HepG2 (cell line): ENCODE measurements at regions not wholly inside any gene's neighbourhood (a gene's known extent, or its start where the extent isn't known, plus 50 kb on each side); places are given as distances from the start of the nearest gene placed in this dataset.

Experiments
- ARNTL ChIP-seq: sonication (generic); formaldehyde crosslinking; IDR thresholded peaks from 2 replicates; pipeline ENCODE4 v1.4.0; 2020; ENCODE audit warnings: mild to moderate bottlenecking, missing genetic modification reagents
- ATAD3A ChIP-seq: sonication (generic); formaldehyde crosslinking; IDR thresholded peaks from 2 replicates; pipeline ENCODE4 v1.4.0; 2020; ENCODE audit warnings: missing genetic modification reagents
- BRD4 ChIP-seq: sonication (generic); formaldehyde crosslinking; IDR thresholded peaks from 2 replicates; pipeline ENCODE4 v1.4.0; 2020; ENCODE audit warnings: missing genetic modification reagents
- CBX5 ChIP-seq: sonication (generic); formaldehyde crosslinking; IDR thresholded peaks from 2 replicates; pipeline ENCODE4 v1.4.0; 2020; ENCODE audit warnings: missing genetic modification reagents, borderline replicate concordance
- GTF3A ChIP-seq: sonication (generic); formaldehyde crosslinking; conservative IDR thresholded peaks from 2 replicates; pipeline ENCODE4 v1.4.0; 2020; ENCODE audit warnings: mild to moderate bottlenecking, missing genetic modification reagents
- HNRNPH1 ChIP-seq: fragments of 200-400 bp; formaldehyde crosslinking; optimal IDR thresholded peaks from 2 replicates; pipeline ENCODE3; 2017; ENCODE audit warnings: mild to moderate bottlenecking, low read depth, low read length
- HNRNPL ChIP-seq: fragments of 200-400 bp; formaldehyde crosslinking; IDR thresholded peaks from 2 replicates; pipeline ENCODE4 v1.6.1; 2017; ENCODE audit warnings: mild to moderate bottlenecking, low read depth, low read length
- HOXD1 ChIP-seq: sonication (generic); formaldehyde crosslinking; IDR thresholded peaks from 2 replicates; pipeline ENCODE4 v1.5.0; 2020; ENCODE audit warnings: missing genetic modification reagents
- JUNB ChIP-seq: sonication (generic); formaldehyde crosslinking; IDR thresholded peaks from 2 replicates; pipeline ENCODE4 v1.8.0; 2022; ENCODE audit warnings: missing genetic modification reagents, mild to moderate bottlenecking, borderline replicate concordance
- NAIF1 ChIP-seq: sonication (generic); formaldehyde crosslinking; IDR thresholded peaks from 2 replicates; pipeline ENCODE4 v1.5.0; 2020; ENCODE audit warnings: mild to moderate bottlenecking, missing genetic modification reagents, borderline replicate concordance
- NFE2L1 ChIP-seq: sonication (generic); formaldehyde crosslinking; IDR thresholded peaks from 2 replicates; pipeline ENCODE4 v1.4.0; 2020; ENCODE audit warnings: missing genetic modification reagents, mild to moderate bottlenecking, borderline replicate concordance
- NONO ChIP-seq, 2 experiments: fragments of 450-650 bp in 1 of 2; sonication (generic) in 1 of 2; formaldehyde crosslinking in 1 of 2; IDR thresholded peaks in 1 of 2; conservative IDR thresholded peaks in 1 of 2; 2 replicates each; pipeline versions ENCODE4 v1.6.1 to v1.8.0; 2017 to 2022; ENCODE audit warnings: mild to moderate bottlenecking in 1 of 2, missing genetic modification reagents in 1 of 2, moderate library complexity in 1 of 2
- PLSCR1 ChIP-seq: sonication (generic); formaldehyde crosslinking; IDR thresholded peaks from 2 replicates; pipeline ENCODE4 v1.5.0; 2020; ENCODE audit warnings: missing genetic modification reagents, mild to moderate bottlenecking, borderline replicate concordance
- RELA ChIP-seq: sonication (generic); formaldehyde crosslinking; IDR thresholded peaks from 2 replicates; pipeline ENCODE4 v1.4.0; 2020; ENCODE audit warnings: missing genetic modification reagents
- RFXANK ChIP-seq: IDR thresholded peaks from 2 replicates; pipeline ENCODE4 v1.6.1; 2016
- U2AF1 ChIP-seq: fragments of 200-400 bp; formaldehyde crosslinking; optimal IDR thresholded peaks from 2 replicates; pipeline ENCODE3; 2017; ENCODE audit warnings: mild to moderate bottlenecking, low read depth, low read length
- ZBTB3 ChIP-seq: sonication (generic); formaldehyde crosslinking; IDR thresholded peaks from 2 replicates; pipeline ENCODE4 v1.4.0; 2020; ENCODE audit warnings: low read depth, mild to moderate bottlenecking, moderate library complexity, missing genetic modification reagents, borderline replicate concordance
- ZBTB7A ChIP-seq: sonication (generic); formaldehyde crosslinking; IDR thresholded peaks from 2 replicates; pipeline ENCODE4 v1.8.0; 2022; ENCODE audit warnings: mild to moderate bottlenecking, missing genetic modification reagents
- ZFP1 ChIP-seq: IDR thresholded peaks from 2 replicates; pipeline ENCODE4 v1.6.1; 2016
- ZNF225 ChIP-seq: sonication (generic); formaldehyde crosslinking; IDR thresholded peaks from 2 replicates; pipeline ENCODE4 v1.4.0; 2020; ENCODE audit warnings: mild to moderate bottlenecking, missing genetic modification reagents
- ZNF24 ChIP-seq: fragments of 450-650 bp; IDR thresholded peaks from 2 replicates; pipeline ENCODE4 v1.6.1; 2017; ENCODE audit warnings: antibody characterized with exemption, mild to moderate bottlenecking
- ZNF329 ChIP-seq: sonication (generic); formaldehyde crosslinking; IDR thresholded peaks from 2 replicates; pipeline ENCODE4 v1.9.0; 2021; ENCODE audit warnings: low read depth, mild to moderate bottlenecking, missing genetic modification reagents
- ZNF335 ChIP-seq: sonication (generic); formaldehyde crosslinking; IDR thresholded peaks from 2 replicates; pipeline ENCODE4 v1.4.0; 2020; ENCODE audit warnings: missing genetic modification reagents
- ZNF713 ChIP-seq: sonication (generic); formaldehyde crosslinking; IDR thresholded peaks from 2 replicates; pipeline ENCODE4 v1.4.0; 2020; ENCODE audit warnings: mild to moderate bottlenecking, missing genetic modification reagents
- TF ChIP-seq, protein P1 (sequence below): sonication (generic); formaldehyde crosslinking; IDR thresholded peaks from 2 replicates; pipeline ENCODE4 v1.5.0; 2020; ENCODE audit warnings: mild to moderate bottlenecking, missing genetic modification reagents
- TF ChIP-seq, protein P2 (sequence below): sonication (generic); formaldehyde crosslinking; IDR thresholded peaks from 2 replicates; pipeline ENCODE4 v1.5.0; 2020; ENCODE audit warnings: mild to moderate bottlenecking, missing genetic modification reagents

- TF ChIP-seq ATAD3A (CRISPR knock-in tag) (no peak), ZBTB3 (CRISPR knock-in tag) (no peak), U2AF1 (no peak), HOXD1 (CRISPR knock-in tag) (peak; percentile 34; the same call in 1 of the 2 replicates), JUNB (CRISPR knock-in tag) (no peak), CBX5 (CRISPR knock-in tag) (peak; percentile 42; the same call in 1 of the 2 replicates), HNRNPH1 (no peak), ZBTB7A (CRISPR knock-in tag) (no peak), NONO (IDR thresholded peaks at IDR 0.05) (no peak), NONO (CRISPR knock-in tag; conservative IDR thresholded peaks at IDR 0.05) (peak; percentile 39; the same call in 1 of the 2 replicates), ZNF713 (CRISPR knock-in tag) (no peak), ZNF24 (peak; percentile 96), BRD4 (CRISPR knock-in tag) (no peak), NAIF1 (CRISPR knock-in tag) (0 out of 2 replicates have a peak, but pooled peaks have one; percentile 30), PLSCR1 (CRISPR knock-in tag) (no peak), ZNF329 (CRISPR knock-in tag) (no peak), ZNF225 (CRISPR knock-in tag) (no peak), ZNF335 (CRISPR knock-in tag) (no peak), RELA (CRISPR knock-in tag) (no peak), GTF3A (CRISPR knock-in tag) (no peak), HNRNPL (no peak), NFE2L1 (no peak), ARNTL (no peak), ZFP1 (CRISPR knock-in tag) (no peak), RFXANK (CRISPR knock-in tag) (0 out of 2 replicates have a peak, but pooled peaks have one; percentile 13)
- TF ChIP-seq, protein P1, sequence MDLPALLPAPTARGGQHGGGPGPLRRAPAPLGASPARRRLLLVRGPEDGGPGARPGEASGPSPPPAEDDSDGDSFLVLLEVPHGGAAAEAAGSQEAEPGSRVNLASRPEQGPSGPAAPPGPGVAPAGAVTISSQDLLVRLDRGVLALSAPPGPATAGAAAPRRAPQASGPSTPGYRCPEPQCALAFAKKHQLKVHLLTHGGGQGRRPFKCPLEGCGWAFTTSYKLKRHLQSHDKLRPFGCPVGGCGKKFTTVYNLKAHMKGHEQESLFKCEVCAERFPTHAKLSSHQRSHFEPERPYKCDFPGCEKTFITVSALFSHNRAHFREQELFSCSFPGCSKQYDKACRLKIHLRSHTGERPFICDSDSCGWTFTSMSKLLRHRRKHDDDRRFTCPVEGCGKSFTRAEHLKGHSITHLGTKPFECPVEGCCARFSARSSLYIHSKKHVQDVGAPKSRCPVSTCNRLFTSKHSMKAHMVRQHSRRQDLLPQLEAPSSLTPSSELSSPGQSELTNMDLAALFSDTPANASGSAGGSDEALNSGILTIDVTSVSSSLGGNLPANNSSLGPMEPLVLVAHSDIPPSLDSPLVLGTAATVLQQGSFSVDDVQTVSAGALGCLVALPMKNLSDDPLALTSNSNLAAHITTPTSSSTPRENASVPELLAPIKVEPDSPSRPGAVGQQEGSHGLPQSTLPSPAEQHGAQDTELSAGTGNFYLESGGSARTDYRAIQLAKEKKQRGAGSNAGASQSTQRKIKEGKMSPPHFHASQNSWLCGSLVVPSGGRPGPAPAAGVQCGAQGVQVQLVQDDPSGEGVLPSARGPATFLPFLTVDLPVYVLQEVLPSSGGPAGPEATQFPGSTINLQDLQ (CRISPR knock-in tag), result no peak
- TF ChIP-seq, protein P2, sequence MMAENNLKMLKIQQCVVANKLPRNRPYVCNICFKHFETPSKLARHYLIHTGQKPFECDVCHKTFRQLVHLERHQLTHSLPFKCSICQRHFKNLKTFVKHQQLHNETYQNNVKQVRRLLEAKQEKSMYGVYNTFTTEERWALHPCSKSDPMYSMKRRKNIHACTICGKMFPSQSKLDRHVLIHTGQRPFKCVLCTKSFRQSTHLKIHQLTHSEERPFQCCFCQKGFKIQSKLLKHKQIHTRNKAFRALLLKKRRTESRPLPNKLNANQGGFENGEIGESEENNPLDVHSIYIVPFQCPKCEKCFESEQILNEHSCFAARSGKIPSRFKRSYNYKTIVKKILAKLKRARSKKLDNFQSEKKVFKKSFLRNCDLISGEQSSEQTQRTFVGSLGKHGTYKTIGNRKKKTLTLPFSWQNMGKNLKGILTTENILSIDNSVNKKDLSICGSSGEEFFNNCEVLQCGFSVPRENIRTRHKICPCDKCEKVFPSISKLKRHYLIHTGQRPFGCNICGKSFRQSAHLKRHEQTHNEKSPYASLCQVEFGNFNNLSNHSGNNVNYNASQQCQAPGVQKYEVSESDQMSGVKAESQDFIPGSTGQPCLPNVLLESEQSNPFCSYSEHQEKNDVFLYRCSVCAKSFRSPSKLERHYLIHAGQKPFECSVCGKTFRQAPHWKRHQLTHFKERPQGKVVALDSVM (CRISPR knock-in tag), result no peak
Observed at GRCh38 chr6:28673787-28674671, 148.3 kb downstream of the GPX5 start (continued).
